Testis (tissue), 2 donors: ENCODE measurements at regions not wholly inside any gene's neighbourhood (a gene's known extent, or its start where the extent isn't known, plus 50 kb on each side); places are given as distances from the start of the nearest gene placed in this dataset.

Source experiments
- CTCF ChIP-seq, 3 experiments: fragments of 450-650 bp in 2 of 3; fragments of 200-600 bp in 1 of 3; sonication (generic) in 1 of 3; IDR thresholded peaks; one replicate each; pipeline ENCODE4 v1.5.1; 2016 to 2019; ENCODE audit warnings: antibody characterized with exemption in 3 of 3, mild to moderate bottlenecking in 2 of 3, moderate library complexity in 1 of 3
- POLR2A ChIP-seq: fragments of 450-650 bp; IDR thresholded peaks from one replicate; pipeline ENCODE4 v1.6.1; 2017; ENCODE audit warnings: antibody characterized with exemption, mild to moderate bottlenecking, moderate library complexity

- no peak for TF ChIP-seq POLR2A
- no peak for TF ChIP-seq CTCF (IDR thresholded peaks at IDR 0.05)
These were observed 119.2 kb downstream of the NAA11 start for GRCh38 chr4:79206660-79207059.
